IPS DF 4.7 (cell line): ENCODE measurements at regions not wholly inside any gene's neighbourhood (a gene's known extent, or its start where the extent isn't known, plus 50 kb on each side); places are given as distances from the start of the nearest gene placed in this dataset.

Experiments used
- DNase-seq: peaks from one replicate; pipeline ENCODE4 v3.0.0-alpha.2; 2013; ENCODE audit warnings: low spot score; ENCODE audit errors: extremely low read depth

DNA sequence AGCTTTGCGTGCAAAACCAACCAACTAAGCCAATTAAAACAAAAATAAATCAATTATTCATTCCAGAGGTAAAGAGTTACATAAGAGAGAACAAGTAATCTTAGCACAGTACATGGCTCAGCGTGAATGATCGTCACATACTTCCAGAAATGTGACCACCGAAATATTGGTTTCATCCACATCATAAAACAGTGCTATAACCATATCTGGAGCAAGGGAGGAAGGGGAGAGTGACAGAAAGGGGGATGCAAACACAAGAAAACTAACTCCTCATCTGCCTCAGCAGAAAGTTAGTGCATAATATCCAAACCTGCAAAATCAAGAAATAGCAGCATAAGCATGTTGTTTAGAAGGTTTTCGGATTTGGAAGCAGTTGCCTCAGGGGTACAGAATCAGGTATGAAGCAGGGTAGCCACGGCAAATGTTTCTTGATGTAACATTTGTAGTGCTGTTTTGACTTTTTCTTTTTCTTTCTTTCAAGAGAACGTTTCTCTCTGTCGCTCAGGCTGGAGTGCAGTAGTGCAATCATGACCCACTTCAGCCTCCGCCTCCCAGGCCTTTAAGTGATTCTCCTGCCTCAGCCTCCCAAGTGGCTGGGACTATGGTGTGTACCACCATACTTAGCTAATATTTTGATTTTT, 93.9 kb upstream of the EGLN3 start:
- DNase-seq: no peak

DNA sequence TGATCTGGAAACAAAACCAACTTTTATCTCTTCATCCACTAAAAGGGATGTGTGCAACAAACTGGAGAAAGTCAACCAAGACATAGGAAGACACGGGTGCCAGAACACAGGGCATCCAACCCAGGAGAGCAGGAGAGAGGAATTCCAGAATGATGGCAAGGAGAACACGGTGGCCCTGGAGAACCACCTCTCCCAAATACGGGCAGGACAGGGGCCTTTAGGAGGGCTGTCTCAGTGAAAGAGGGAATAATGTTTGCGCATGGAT, 93.4 kb upstream of the EGLN3 start:
- no peak for DNase-seq

GRCh38 chr14:34043627-34044372, 92.9 kb upstream of the EGLN3 start:
- DNase-seq: peak; percentile 51

GRCh38 chr14:34041220-34041619, 90.3 kb upstream of the EGLN3 start:
- DNase-seq: no peak

- DNase-seq: no peak
Measured at GRCh38 chr14:34040766-34041165, 89.9 kb upstream of the EGLN3 start.

GRCh38 chr14:34039428-34040047, 88.7 kb upstream of the EGLN3 start:
- no peak for DNase-seq

GRCh38 chr14:34038358-34039057, 87.6 kb upstream of the EGLN3 start:
- DNase-seq: no peak

DNA sequence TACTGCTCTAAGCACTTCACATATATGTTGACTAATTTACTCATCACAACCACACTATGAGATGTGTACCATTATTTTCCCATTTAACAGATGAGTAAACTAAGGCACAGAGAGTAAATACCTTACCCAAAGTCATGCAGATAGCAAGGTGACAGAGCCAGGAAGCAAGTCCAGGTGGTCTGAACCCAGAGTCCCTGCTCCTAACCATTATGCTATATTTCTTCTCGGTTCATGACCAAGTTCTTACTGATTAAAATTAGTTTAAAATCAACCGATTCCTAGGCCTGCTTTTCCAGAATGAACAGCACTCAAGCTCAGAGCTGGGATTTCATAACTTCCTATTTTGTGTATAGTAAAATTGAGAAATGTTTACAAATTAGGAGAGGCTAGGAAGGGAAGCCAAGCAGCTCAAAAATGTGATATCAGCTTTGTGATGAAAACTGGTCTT, 85.5 kb upstream of the EGLN3 start:
- no peak for DNase-seq

DNA sequence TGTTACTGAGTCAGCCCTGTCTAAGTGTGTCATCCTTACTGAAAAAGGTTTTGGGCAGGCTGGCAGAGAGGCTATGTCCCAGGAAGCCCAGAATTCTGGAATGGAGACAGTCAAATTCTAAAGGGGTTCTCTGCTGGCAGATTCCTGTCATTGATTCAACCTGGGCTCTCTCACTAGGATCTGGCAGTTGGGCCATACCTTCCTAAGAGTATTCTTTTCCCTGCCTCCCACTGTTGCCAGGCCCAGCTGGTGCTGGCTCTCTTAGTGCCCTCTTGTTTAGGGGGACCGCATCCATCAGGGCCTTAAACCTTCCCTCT, 85.0 kb upstream of the EGLN3 start:
- DNase-seq: no peak

GRCh38 chr14:34035177-34035933, 84.5 kb upstream of the EGLN3 start:
- no peak for DNase-seq

- no peak for DNase-seq
Measured at GRCh38 chr14:34034447-34035176, 83.7 kb upstream of the EGLN3 start.

DNA sequence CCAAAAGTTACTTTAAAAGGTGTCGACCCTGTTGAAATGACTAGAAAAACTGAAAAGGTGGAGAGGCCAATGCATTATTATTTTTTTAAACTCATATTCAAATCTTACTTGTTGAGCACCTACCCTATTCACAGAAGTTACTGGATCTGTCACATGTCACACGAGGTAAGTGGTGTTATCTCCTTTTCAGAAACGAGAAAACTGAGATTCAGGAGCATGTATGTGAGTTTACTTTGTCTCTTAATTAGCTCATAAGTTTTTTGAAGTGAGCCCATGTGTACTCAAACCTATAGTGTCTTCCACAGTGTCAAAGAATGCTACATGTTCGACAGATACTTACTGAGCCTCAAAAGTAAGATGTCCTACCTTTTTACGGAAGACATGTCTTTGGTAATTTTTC, 81.8 kb upstream of the EGLN3 start:
- no peak for DNase-seq

GRCh38 chr14:34030864-34031263, 80.0 kb upstream of the EGLN3 start:
- no peak for DNase-seq

- no peak for DNase-seq
Measured at GRCh38 chr14:34029921-34030334, 79.1 kb upstream of the EGLN3 start.

- DNase-seq: no peak
Measured at GRCh38 chr14:34027990-34028495, 77.2 kb upstream of the EGLN3 start.

DNA sequence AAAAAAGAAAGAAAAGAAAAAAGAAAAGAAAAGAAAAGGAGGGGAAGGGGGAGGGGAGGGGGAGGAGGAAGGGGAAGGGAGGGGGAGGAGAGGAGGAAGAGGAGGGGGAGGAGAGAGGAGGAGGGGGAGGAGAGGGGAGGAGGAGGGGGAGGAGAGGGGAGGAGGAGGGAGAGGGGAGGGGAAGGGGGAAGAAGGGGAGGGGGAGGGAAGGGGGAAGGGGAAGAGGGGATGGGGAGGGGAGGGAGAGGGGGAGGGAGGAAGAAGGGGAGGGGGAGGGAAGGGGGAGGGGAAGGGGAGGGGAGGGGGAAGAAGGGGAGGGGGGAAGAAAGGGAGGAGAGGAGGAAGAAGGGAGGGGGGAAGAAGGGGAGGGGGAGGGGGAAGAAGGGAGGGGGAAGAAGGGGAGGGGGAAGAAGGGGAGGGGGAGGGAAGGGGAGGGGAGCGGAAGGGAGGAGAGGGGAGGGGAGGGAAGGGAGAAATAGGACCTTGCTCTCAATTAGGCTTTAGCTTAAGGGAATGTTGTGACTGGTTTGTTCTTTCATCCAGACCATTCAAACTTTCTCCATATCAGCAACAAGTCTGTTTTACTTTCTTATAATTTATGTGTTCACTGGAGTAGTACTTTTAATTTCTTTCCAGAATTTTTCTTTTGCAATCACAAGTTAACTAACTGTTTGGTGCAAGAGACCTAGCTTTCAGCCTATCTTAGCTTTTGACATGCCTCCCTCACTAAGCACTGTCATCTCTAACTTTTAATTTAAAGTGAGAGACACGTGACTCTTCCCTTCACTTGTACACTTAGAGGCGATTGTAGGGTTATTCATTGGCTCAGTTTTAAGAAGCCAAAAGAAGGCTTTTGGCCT, 76.5 kb upstream of the EGLN3 start:
- no peak for DNase-seq

DNA sequence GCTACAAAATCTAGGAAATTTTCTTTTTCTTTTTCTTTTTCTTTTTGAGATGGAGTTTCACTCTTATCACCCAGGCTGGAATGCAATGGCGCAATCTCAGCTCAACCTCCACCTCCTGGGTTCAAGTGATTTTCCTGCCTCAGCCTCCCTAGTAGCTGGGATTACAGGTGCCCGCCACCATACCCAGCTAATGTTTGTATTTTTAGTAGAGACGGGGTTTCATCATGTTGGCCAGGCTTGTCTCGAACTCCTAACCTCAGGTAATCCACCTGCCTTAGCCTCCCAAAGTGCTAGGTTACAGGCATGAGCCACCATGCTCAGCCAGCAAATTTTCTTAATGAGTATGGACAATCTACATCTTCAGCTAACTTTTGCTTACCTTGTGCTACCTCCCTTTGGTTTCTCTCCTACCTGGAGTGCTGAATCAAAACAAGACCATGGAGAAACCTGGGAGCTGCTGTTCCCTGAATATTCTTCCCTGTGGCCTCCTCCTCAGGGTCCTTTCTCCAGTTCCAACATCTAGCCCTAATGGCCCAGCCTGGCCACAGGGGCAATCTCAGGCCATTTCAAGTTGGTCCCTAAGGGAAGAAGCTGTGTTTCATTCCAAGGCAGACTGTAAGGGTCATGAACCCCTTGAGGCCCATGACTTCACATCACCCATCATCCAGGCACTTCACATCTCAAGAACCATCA, 74.6 kb upstream of the EGLN3 start:
- DNase-seq: no peak

DNA sequence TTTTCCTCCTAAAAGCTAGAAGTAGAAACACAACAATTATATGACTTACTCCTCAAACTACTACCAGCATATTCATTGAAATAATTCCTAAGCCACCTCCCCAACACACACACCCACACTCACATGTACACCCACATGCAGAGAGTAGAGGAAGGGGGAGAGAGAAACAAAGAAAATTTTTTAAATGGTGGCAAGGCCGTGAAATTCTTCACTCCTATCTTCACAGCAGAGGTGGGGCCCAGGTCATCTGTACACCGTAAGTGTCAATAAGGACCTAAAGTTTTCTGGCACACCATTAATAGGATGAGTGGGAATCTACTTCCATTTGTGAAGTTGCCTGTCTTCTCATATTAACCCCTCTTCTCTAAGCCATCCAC, 73.9 kb upstream of the EGLN3 start:
- no peak for DNase-seq
